Peyer's patch (tissue), 4 donors: ENCODE measurements at regions not wholly inside any gene's neighbourhood (a gene's known extent, or its start where the extent isn't known, plus 50 kb on each side); places are given as distances from the start of the nearest gene placed in this dataset.

ENCODE experiments used
- DNase-seq, 3 donors: peaks; one replicate each; pipeline ENCODE4 v3.0.0-alpha.2; 2017 to 2019
- H3K27ac ChIP-seq, 4 donors: fragments of 200-600 bp; sonication (generic); one replicate each; pipeline ENCODE4 v1.5.1; 2016 to 2019
- H3K27me3 ChIP-seq, 2 donors: fragments of 200-600 bp; sonication (generic); one replicate each; pipeline ENCODE4 v1.5.1; 2019
- H3K36me3 ChIP-seq, 3 donors: fragments of 200-600 bp; sonication (generic); one replicate each; pipeline ENCODE4 v1.5.1; 2016 to 2019
- H3K4me1 ChIP-seq, 4 donors: fragments of 200-600 bp; sonication (generic); one replicate each; pipeline ENCODE4 v1.5.1; 2016 to 2019
- H3K4me3 ChIP-seq, 4 donors: fragments of 200-600 bp; sonication (generic); 1 replicate in 3 of 4; 2 replicates in 1 of 4; pipeline ENCODE4 v1.5.1; 2016 to 2019; ENCODE audit warnings: mild to moderate bottlenecking in 1 of 4
- H3K9me3 ChIP-seq, 4 donors: fragments of 200-600 bp; sonication (generic); one replicate each; pipeline ENCODE4 v1.5.1; 2016 to 2019; ENCODE audit warnings: mild to moderate bottlenecking in 1 of 4
- CTCF ChIP-seq, 6 experiments: fragments of 450-650 bp in 4 of 6; fragments of 200-600 bp in 2 of 6; sonication (generic) in 1 of 6; IDR thresholded peaks; one replicate each; pipeline ENCODE4 v1.5.1; 2017 to 2019; ENCODE audit warnings: antibody characterized with exemption in 6 of 6, mild to moderate bottlenecking in 3 of 6, moderate library complexity in 1 of 6
- POLR2A ChIP-seq, 2 donors: fragments of 450-650 bp; IDR thresholded peaks; one replicate each; pipeline ENCODE4 v1.5.1; 2017; ENCODE audit warnings: antibody characterized with exemption in 2 of 2, mild to moderate bottlenecking in 2 of 2, moderate library complexity in 2 of 2

DNA sequence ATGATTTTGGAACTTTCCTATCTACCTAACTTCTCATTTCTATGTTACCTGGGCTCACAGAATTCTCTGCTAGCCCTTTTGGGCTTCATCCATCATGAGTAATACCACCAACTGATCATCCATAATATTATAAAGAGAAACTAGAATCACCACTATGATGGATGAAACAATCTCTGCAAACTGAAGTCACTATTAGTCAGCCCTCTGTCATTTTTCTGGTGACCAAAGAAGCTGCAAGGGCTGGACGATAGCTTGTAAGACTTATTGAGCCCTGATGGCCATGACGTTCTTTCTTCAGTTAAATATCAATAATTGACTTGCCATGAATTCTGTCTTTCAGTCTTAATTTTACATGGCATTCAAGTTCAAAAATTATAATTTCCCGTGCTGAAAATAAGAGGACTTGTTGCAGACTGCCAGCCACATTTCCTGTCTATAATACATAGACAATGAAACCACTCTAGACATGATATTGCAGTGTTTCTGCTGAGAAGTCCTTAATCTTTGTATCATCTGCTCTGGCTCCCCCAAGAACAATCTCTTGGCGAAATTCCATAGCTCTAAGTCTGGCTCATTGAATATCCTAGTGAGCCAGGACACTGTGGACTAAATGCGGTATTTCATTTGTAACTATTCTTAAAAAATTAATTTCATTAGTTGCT lies 655.0 kb upstream of the CAMK1G start:
- TF ChIP-seq CTCF (IDR thresholded peaks at IDR 0.05) (no peak), POLR2A (IDR thresholded peaks at IDR 0.05) (no peak)
- Histone ChIP-seq H3K4me3 (no peak overlapping the region), H3K27me3 (no peaks in the 10 kb centered on the region), H3K9me3 (no peaks in the 10 kb centered on the region), H3K27ac (no peak overlapping the region), H3K36me3 (no peaks in the 10 kb centered on the region), H3K4me1 (no peaks in the 10 kb centered on the region)
- DNase-seq = no peak

DNA sequence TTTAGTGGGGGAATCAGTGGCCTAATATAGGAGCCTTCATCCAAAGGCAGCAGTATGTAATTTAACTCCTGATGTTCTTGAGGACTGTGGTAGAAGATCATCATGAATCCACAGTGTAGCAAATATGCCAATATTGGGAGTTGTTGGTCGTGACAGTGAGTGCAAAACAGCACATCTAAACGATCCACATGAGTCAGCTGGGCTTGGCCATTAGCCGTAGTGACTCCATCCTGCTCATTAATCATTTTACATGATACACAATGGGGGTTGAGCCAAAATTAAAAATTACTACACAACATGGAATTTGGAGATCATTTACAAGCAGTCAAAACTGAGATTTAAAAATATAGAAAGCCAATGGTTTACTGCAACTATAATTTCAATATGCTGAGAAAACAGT lies 653.9 kb upstream of the CAMK1G start:
- Histone ChIP-seq H3K27me3 (no peaks in the 10 kb centered on the region), H3K9me3 (no peaks in the 10 kb centered on the region), H3K27ac (no peak overlapping the region), H3K4me3 (no peak overlapping the region), H3K36me3 (no peaks in the 10 kb centered on the region), H3K4me1 (no peaks in the 10 kb centered on the region)
- no peak for TF ChIP-seq POLR2A (IDR thresholded peaks at IDR 0.05)
- TF ChIP-seq CTCF (IDR thresholded peaks at IDR 0.05) = no peak
- DNase-seq = no peak

GRCh38 chr1:208931936-208932335 lies 651.6 kb upstream of the CAMK1G start:
- no peaks in the 10 kb centered on the region for H3K4me1 ChIP-seq
- H3K27ac ChIP-seq = no peak overlapping the region
- H3K4me3 ChIP-seq = no peak overlapping the region
- no peaks in the 10 kb centered on the region for H3K27me3 ChIP-seq
- TF ChIP-seq CTCF (IDR thresholded peaks at IDR 0.05) (no peak), POLR2A (IDR thresholded peaks at IDR 0.05) (no peak)
- H3K36me3 ChIP-seq = no peaks in the 10 kb centered on the region
- no peaks in the 10 kb centered on the region for H3K9me3 ChIP-seq
- no peak for DNase-seq

DNA sequence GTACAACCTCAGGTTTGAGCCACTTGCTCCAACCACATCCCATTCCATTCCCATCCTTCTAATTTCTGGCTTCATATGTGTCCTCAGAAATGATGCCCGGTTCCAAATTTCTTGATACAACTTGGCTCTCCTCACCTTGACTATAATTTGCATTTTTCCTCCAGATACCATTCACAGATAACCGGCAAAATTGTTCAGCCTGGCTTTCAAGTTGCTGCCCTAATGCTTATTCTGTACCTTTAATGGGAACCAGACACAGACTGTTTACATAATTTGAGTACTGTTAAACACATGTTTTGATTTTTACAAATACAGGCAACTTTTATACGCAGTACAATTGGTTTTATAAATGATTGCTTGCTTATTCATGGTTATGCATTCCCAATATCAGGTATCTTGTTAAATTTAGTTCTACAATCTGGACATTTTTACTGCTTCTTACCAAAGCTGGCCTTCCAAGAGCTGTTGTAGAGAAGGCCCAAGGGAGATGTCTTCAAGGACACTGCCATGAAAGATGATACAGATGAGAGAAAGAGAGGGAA lies 649.5 kb upstream of the CAMK1G start:
- Histone ChIP-seq H3K4me3 (no peak overlapping the region), H3K27me3 (no peaks in the 10 kb centered on the region), H3K4me1 (no peaks in the 10 kb centered on the region), H3K9me3 (no peaks in the 10 kb centered on the region), H3K36me3 (no peaks in the 10 kb centered on the region), H3K27ac (no peak overlapping the region)
- DNase-seq = no peak
- no peak for TF ChIP-seq CTCF (IDR thresholded peaks at IDR 0.05)
- TF ChIP-seq POLR2A (IDR thresholded peaks at IDR 0.05) = no peak

- TF ChIP-seq CTCF (IDR thresholded peaks at IDR 0.05) (no peak), POLR2A (IDR thresholded peaks at IDR 0.05) (no peak)
- no peaks in the 10 kb centered on the region for H3K9me3 ChIP-seq
- H3K27me3 ChIP-seq = no peaks in the 10 kb centered on the region
- no peak overlapping the region for H3K27ac ChIP-seq
- H3K4me3 ChIP-seq = no peak overlapping the region
- no peaks in the 10 kb centered on the region for H3K4me1 ChIP-seq
- H3K36me3 ChIP-seq = no peaks in the 10 kb centered on the region
- no peak for DNase-seq
These were observed 648.6 kb upstream of the CAMK1G start for GRCh38 chr1:208934933-208935332.
